KMS-11 (cell line): ENCODE measurements at regions not wholly inside any gene's neighbourhood (a gene's known extent, or its start where the extent isn't known, plus 50 kb on each side); places are given as distances from the start of the nearest gene placed in this dataset.

Experiments
- H2AFZ ChIP-seq: fragments of 200-600 bp; sonication (generic); 2 replicates; pipeline ENCODE4 v1.6.1; 2016; ENCODE audit warnings: antibody characterized with exemption, mixed run types, low read depth
- H3K27ac ChIP-seq: fragments of 200-600 bp; sonication (generic); 2 replicates; pipeline ENCODE4 v1.6.1; 2016; ENCODE audit warnings: mild to moderate bottlenecking, mixed run types
- H3K27me3 ChIP-seq: fragments of 200-600 bp; sonication (generic); 2 replicates; pipeline ENCODE4 v1.6.1; 2017; ENCODE audit warnings: mild to moderate bottlenecking, low read depth, mixed run types, moderate library complexity; ENCODE audit not compliant: insufficient read depth
- H3K36me3 ChIP-seq: fragments of 200-600 bp; sonication (generic); 2 replicates; pipeline ENCODE4 v1.6.1; 2017; ENCODE audit warnings: mild to moderate bottlenecking, mixed run types; ENCODE audit not compliant: insufficient read depth
- H3K4me1 ChIP-seq: fragments of 200-600 bp; sonication (generic); 2 replicates; pipeline ENCODE4 v1.6.1; 2016; ENCODE audit warnings: mild to moderate bottlenecking, low read depth, mixed run types; ENCODE audit not compliant: poor library complexity, severe bottlenecking
- H3K4me2 ChIP-seq: fragments of 200-600 bp; sonication (generic); 2 replicates; pipeline ENCODE4 v1.7.0; 2016; ENCODE audit warnings: mild to moderate bottlenecking, mixed run types
- H3K4me3 ChIP-seq: fragments of 200-600 bp; sonication (generic); IDR thresholded peaks from 2 replicates; pipeline ENCODE4 v1.6.1; 2017; ENCODE audit warnings: low read depth, low read length, mixed read lengths; ENCODE audit not compliant: insufficient read depth
- H3K79me2 ChIP-seq: fragments of 200-600 bp; sonication (generic); 2 replicates; pipeline ENCODE4 v1.6.1; 2016; ENCODE audit warnings: low read depth, mixed run types; ENCODE audit not compliant: insufficient read depth
- H3K9ac ChIP-seq: fragments of 200-600 bp; sonication (generic); 2 replicates; pipeline ENCODE4 v1.6.1; 2016; ENCODE audit warnings: mild to moderate bottlenecking, mixed run types
- H4K20me1 ChIP-seq: fragments of 200-600 bp; sonication (generic); 2 replicates; pipeline ENCODE4 v1.6.1; 2016; ENCODE audit warnings: mild to moderate bottlenecking, mixed run types; ENCODE audit not compliant: insufficient read depth
- CTCF ChIP-seq: fragments of 200-600 bp; sonication (generic); conservative IDR thresholded peaks from 2 replicates; pipeline ENCODE4 v1.6.1; 2017; ENCODE audit warnings: low read depth, mild to moderate bottlenecking, antibody characterized with exemption, low read length, moderate library complexity, mixed read lengths

GRCh38 chr16:5526826-5527225 lies 429.2 kb upstream of the EEF2KMT start:
- Histone ChIP-seq H3K36me3 (no peaks in the 10 kb centered on the region), H4K20me1 (no peaks in the 10 kb centered on the region), H2AFZ (no peak overlapping the region), H3K79me2 (no peaks in the 10 kb centered on the region), H3K4me1 (no peaks in the 10 kb centered on the region), H3K4me2 (no peak overlapping the region), H3K9ac (no peak overlapping the region), H3K27ac (no peak overlapping the region), H3K27me3 (no peaks in the 10 kb centered on the region), H3K4me3 (no peak overlapping the region)
- TF ChIP-seq CTCF, result no peak

GRCh38 chr16:5523829-5524228 lies 426.2 kb upstream of the EEF2KMT start:
- H3K9ac ChIP-seq, result no peak overlapping the region
- H3K79me2 ChIP-seq, result no peaks in the 10 kb centered on the region
- no peak overlapping the region for H3K4me2 ChIP-seq
- no peak overlapping the region for H3K27ac ChIP-seq
- no peaks in the 10 kb centered on the region for H3K27me3 ChIP-seq
- no peak overlapping the region for H3K4me3 ChIP-seq
- no peak for TF ChIP-seq CTCF
- H4K20me1 ChIP-seq, result no peaks in the 10 kb centered on the region
- no peaks in the 10 kb centered on the region for H3K36me3 ChIP-seq
- H3K4me1 ChIP-seq, result no peaks in the 10 kb centered on the region
- no peak overlapping the region for H2AFZ ChIP-seq

- Histone ChIP-seq H3K9ac (no peak overlapping the region), H3K79me2 (no peaks in the 10 kb centered on the region), H3K4me2 (no peak overlapping the region), H2AFZ (peak overlapping the region; percentile 12; the same call in 1 of the 2 replicates), H3K4me3 (no peak overlapping the region), H4K20me1 (no peaks in the 10 kb centered on the region), H3K27me3 (no peaks in the 10 kb centered on the region), H3K27ac (no peak overlapping the region), H3K4me1 (no peaks in the 10 kb centered on the region), H3K36me3 (no peaks in the 10 kb centered on the region)
- no peak for TF ChIP-seq CTCF
These were observed 418.5 kb upstream of the EEF2KMT start for GRCh38 chr16:5516115-5516514.

GRCh38 chr16:5512014-5512413 lies 414.4 kb upstream of the EEF2KMT start:
- no peak overlapping the region for H3K4me2 ChIP-seq
- no peaks in the 10 kb centered on the region for H3K79me2 ChIP-seq
- no peaks in the 10 kb centered on the region for H3K4me1 ChIP-seq
- H3K9ac ChIP-seq, result no peak overlapping the region
- no peak overlapping the region for H3K27ac ChIP-seq
- H3K4me3 ChIP-seq, result no peak overlapping the region
- H3K36me3 ChIP-seq, result no peaks in the 10 kb centered on the region
- no peak for TF ChIP-seq CTCF
- H4K20me1 ChIP-seq, result no peaks in the 10 kb centered on the region
- H3K27me3 ChIP-seq, result no peaks in the 10 kb centered on the region
- no peak overlapping the region for H2AFZ ChIP-seq

- H2AFZ ChIP-seq, result no peak overlapping the region
- no peaks in the 10 kb centered on the region for H3K27me3 ChIP-seq
- no peak overlapping the region for H3K9ac ChIP-seq
- H3K27ac ChIP-seq, result no peak overlapping the region
- H3K79me2 ChIP-seq, result no peaks in the 10 kb centered on the region
- no peaks in the 10 kb centered on the region for H3K36me3 ChIP-seq
- TF ChIP-seq CTCF, result no peak
- H3K4me1 ChIP-seq, result no peaks in the 10 kb centered on the region
- no peak overlapping the region for H3K4me2 ChIP-seq
- H3K4me3 ChIP-seq, result no peak overlapping the region
- H4K20me1 ChIP-seq, result no peaks in the 10 kb centered on the region
These were observed 413.3 kb upstream of the EEF2KMT start for GRCh38 chr16:5510819-5511370.
